Loucy (cell line): ENCODE measurements at regions not wholly inside any gene's neighbourhood (a gene's known extent, or its start where the extent isn't known, plus 50 kb on each side); places are given as distances from the start of the nearest gene placed in this dataset.

Source experiments
- H2AFZ ChIP-seq: fragments of 200-600 bp; sonication (generic); 2 replicates; pipeline ENCODE4 v1.6.0; 2016; ENCODE audit warnings: antibody characterized with exemption, mild to moderate bottlenecking, low read length, moderate library complexity
- H3F3A ChIP-seq: fragments of 200-600 bp; 2 replicates; pipeline ENCODE4 v1.6.0; 2016; ENCODE audit warnings: antibody characterized with exemption, low read depth, mild to moderate bottlenecking
- H3K27me3 ChIP-seq: fragments of 200-600 bp; sonication (generic); 2 replicates; pipeline ENCODE4 v1.6.1; 2014; ENCODE audit warnings: low read length, mild to moderate bottlenecking; ENCODE audit not compliant: insufficient read depth, poor library complexity, severe bottlenecking
- H3K36me3 ChIP-seq: fragments of 200-600 bp; sonication (generic); 2 replicates; pipeline ENCODE4 v1.6.1; 2016; ENCODE audit warnings: low read length; ENCODE audit not compliant: insufficient read depth
- H3K4me1 ChIP-seq: fragments of 200-600 bp; sonication (generic); 2 replicates; pipeline ENCODE4 v1.5.1; 2014; ENCODE audit warnings: low read length, mild to moderate bottlenecking; ENCODE audit not compliant: insufficient read depth, poor library complexity, severe bottlenecking
- H3K4me2 ChIP-seq: fragments of 200-600 bp; sonication (generic); 2 replicates; pipeline ENCODE4 v1.6.0; 2014; ENCODE audit warnings: antibody characterized with exemption, low read length, low read depth, mild to moderate bottlenecking; ENCODE audit not compliant: poor library complexity, severe bottlenecking
- H3K4me3 ChIP-seq: fragments of 200-600 bp; sonication (generic); 2 replicates; pipeline ENCODE4 v1.5.1; 2014; ENCODE audit warnings: low read length, mild to moderate bottlenecking, mixed read lengths; ENCODE audit not compliant: poor library complexity, severe bottlenecking
- H3K79me2 ChIP-seq: fragments of 200-600 bp; sonication (generic); 2 replicates; pipeline ENCODE4 v1.6.1; 2014; ENCODE audit warnings: low read length; ENCODE audit not compliant: insufficient read depth
- H3K9ac ChIP-seq: fragments of 200-600 bp; sonication (generic); 2 replicates; pipeline ENCODE4 v1.6.0; 2014; ENCODE audit warnings: mild to moderate bottlenecking, low read depth, low read length, moderate library complexity; ENCODE audit not compliant: poor library complexity, severe bottlenecking
- H3K9me2 ChIP-seq: fragments of 200-600 bp; sonication (generic); replicated peaks from 2 replicates; pipeline ENCODE4 v1.6.1; 2016; ENCODE audit warnings: low read depth, low read length, mixed read lengths
- H3K9me3 ChIP-seq: fragments of 200-600 bp; sonication (generic); 2 replicates; pipeline ENCODE4 v1.6.1; 2014; ENCODE audit warnings: mild to moderate bottlenecking, antibody characterized with exemption, low read length, low read depth; ENCODE audit not compliant: insufficient read depth
- H4K20me1 ChIP-seq: fragments of 200-600 bp; sonication (generic); 2 replicates; pipeline ENCODE4 v1.6.0; 2014; ENCODE audit warnings: antibody characterized with exemption, low read length, mild to moderate bottlenecking; ENCODE audit not compliant: insufficient read depth, poor library complexity, severe bottlenecking
- EZH2phosphoT487 ChIP-seq: fragments of 200-600 bp; IDR thresholded peaks from 2 replicates; pipeline ENCODE4 v1.6.1; 2018; ENCODE audit warnings: antibody characterized with exemption, mild to moderate bottlenecking, moderate library complexity, borderline replicate concordance
- TF ChIP-seq, protein P1 (sequence below): fragments of 200-600 bp; sonication (generic); conservative IDR thresholded peaks from 2 replicates; pipeline ENCODE4 v1.5.1; 2014; ENCODE audit warnings: mild to moderate bottlenecking, antibody characterized with exemption, low read length

DNA sequence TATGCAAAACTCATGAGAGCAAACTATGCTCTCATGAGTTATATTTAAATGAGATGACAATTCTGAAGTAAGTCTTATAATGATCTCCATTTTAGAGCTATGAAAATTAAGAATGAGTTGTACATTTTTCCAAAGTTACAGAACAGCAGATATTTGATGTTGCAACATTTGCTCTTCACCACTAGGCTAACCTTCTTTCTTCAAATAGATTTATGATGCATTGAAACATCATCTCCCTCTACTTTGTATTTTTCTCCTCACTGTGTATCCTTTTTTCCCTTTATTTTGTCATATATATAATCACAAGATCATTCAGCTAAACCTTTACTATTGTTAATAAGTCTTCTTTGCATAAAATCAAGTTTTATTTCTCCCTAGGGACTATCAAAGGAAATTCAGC, 497.7 kb upstream of the TYRP1 start:
- Histone ChIP-seq H3K4me1 (no peaks in the 10 kb centered on the region), H3K79me2 (no peaks in the 10 kb centered on the region), H3K9me3 (no peaks in the 10 kb centered on the region), H2AFZ (no peak overlapping the region), H3K4me2 (no peak overlapping the region), H3K9me2 (no peaks in the 10 kb centered on the region), H3K4me3 (no peak overlapping the region), H4K20me1 (no peaks in the 10 kb centered on the region), H3F3A (no peaks in the 10 kb centered on the region), H3K36me3 (no peaks in the 10 kb centered on the region), H3K27me3 (no peaks in the 10 kb centered on the region), H3K9ac (no peak overlapping the region)
- TF ChIP-seq, protein P1, sequence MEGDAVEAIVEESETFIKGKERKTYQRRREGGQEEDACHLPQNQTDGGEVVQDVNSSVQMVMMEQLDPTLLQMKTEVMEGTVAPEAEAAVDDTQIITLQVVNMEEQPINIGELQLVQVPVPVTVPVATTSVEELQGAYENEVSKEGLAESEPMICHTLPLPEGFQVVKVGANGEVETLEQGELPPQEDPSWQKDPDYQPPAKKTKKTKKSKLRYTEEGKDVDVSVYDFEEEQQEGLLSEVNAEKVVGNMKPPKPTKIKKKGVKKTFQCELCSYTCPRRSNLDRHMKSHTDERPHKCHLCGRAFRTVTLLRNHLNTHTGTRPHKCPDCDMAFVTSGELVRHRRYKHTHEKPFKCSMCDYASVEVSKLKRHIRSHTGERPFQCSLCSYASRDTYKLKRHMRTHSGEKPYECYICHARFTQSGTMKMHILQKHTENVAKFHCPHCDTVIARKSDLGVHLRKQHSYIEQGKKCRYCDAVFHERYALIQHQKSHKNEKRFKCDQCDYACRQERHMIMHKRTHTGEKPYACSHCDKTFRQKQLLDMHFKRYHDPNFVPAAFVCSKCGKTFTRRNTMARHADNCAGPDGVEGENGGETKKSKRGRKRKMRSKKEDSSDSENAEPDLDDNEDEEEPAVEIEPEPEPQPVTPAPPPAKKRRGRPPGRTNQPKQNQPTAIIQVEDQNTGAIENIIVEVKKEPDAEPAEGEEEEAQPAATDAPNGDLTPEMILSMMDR: no peak
- TF ChIP-seq EZH2phosphoT487: no peak

DNA sequence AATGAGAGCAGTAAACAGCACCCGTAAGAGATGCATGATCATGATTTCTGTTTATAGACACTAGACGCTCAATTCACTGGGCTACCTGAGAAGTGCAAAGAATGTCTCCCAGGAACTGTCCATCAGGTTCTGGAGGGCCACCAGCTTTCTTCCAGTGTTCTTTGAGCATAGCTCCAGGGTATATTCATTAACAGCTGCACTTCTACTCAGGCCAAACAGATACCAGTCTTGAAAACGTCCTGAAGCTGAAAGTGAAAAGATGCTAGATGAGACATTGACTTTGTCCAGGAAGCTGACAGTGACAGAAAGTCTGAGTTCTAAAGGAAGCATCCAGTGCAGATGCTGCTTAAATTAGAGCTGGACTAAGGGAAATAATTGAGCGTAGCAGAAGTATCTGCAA, 488.7 kb upstream of the TYRP1 start:
- no peaks in the 10 kb centered on the region for H3K4me1 ChIP-seq

DNA sequence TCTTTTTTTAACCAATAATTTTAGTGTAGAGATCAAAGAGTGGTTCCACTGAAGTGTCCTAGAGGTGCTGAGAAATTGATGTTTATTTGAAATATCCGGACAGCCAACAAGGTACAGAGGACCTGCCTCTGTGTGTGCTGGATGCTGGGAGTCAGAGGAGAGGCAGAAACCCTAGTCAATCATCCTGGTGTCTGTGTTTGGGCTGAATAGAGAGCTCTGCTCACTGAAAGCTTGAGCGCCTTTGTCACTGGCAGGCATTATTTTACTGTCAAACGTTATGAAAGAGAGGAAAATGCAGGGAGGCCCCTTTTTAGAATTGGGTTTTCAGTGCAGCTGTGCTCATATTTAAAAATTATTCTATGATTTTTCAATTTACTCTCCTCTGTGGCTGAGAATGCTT, 480.3 kb upstream of the TYRP1 start:
- Histone ChIP-seq H3K27me3 (no peaks in the 10 kb centered on the region), H3K36me3 (no peaks in the 10 kb centered on the region), H3K9me2 (no peaks in the 10 kb centered on the region), H3F3A (no peaks in the 10 kb centered on the region), H3K9ac (no peak overlapping the region), H3K4me2 (no peak overlapping the region), H3K4me3 (no peak overlapping the region), H3K9me3 (no peaks in the 10 kb centered on the region), H4K20me1 (no peaks in the 10 kb centered on the region), H3K4me1 (no peaks in the 10 kb centered on the region), H2AFZ (no peak overlapping the region), H3K79me2 (no peaks in the 10 kb centered on the region)
- no peak for TF ChIP-seq EZH2phosphoT487

More for the DNA sequence above, 488.7 kb upstream of the TYRP1 start:
- H3K27me3 ChIP-seq: no peaks in the 10 kb centered on the region
- H3K9ac ChIP-seq: no peak overlapping the region
- H3K9me3 ChIP-seq: no peaks in the 10 kb centered on the region
- H2AFZ ChIP-seq: no peak overlapping the region
- no peaks in the 10 kb centered on the region for H3K9me2 ChIP-seq
- H4K20me1 ChIP-seq: no peaks in the 10 kb centered on the region
- no peaks in the 10 kb centered on the region for H3K79me2 ChIP-seq
- no peak for TF ChIP-seq EZH2phosphoT487
- TF ChIP-seq, protein P1: no peak
- no peak overlapping the region for H3K4me2 ChIP-seq
- H3K36me3 ChIP-seq: no peaks in the 10 kb centered on the region
- H3K4me3 ChIP-seq: no peak overlapping the region
- H3F3A ChIP-seq: no peaks in the 10 kb centered on the region

DNA sequence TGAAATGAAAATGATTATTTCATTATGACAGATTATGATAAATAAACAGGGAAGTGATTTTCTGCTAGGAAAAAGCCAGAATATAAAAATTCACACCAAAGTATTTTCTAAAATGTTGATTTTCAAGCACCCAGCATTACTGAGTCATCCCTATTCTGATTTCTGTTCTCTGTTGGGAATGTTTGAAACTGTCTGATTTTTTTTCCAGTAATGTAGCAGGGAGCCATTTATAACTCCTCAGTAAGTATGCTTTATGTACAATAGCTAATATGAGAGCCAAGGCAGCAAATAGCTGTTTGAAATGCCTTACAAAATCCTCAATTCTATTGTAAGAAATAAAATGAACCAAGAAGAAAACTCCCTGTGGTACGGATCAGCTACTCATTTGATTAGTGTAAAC, 471.7 kb upstream of the TYRP1 start:
- no peak overlapping the region for H2AFZ ChIP-seq
- no peaks in the 10 kb centered on the region for H4K20me1 ChIP-seq
- H3F3A ChIP-seq: no peaks in the 10 kb centered on the region
- H3K27me3 ChIP-seq: no peaks in the 10 kb centered on the region
- TF ChIP-seq, protein P1: no peak
- TF ChIP-seq EZH2phosphoT487: no peak
- no peaks in the 10 kb centered on the region for H3K36me3 ChIP-seq
- H3K9ac ChIP-seq: no peak overlapping the region
- H3K9me2 ChIP-seq: no peaks in the 10 kb centered on the region
- no peaks in the 10 kb centered on the region for H3K4me1 ChIP-seq
- no peaks in the 10 kb centered on the region for H3K79me2 ChIP-seq
- H3K4me3 ChIP-seq: no peak overlapping the region
- H3K4me2 ChIP-seq: no peak overlapping the region
- H3K9me3 ChIP-seq: no peaks in the 10 kb centered on the region
